Activated CD8-positive, alpha-beta memory T cell treated with anti-CD3 and anti-CD28 coated beads for 24 hours (primary cell): ENCODE measurements at regions not wholly inside any gene's neighbourhood (a gene's known extent, or its start where the extent isn't known, plus 50 kb on each side); places are given as distances from the start of the nearest gene placed in this dataset.
"Not testable (repeated sequence)": the region's sequence is repeated elsewhere in the genome, so short reads cannot be mapped to it uniquely, and the experiment has no call there.

Experiments
- DNase-seq: peaks from one replicate; pipeline ENCODE4 v3.0.0-alpha.2; 2020

- DNase-seq, result no peak
Observed at GRCh38 chrX:10974920-10975319, 136.2 kb upstream of the HCCS start.

GRCh38 chrX:10979956-10980355 lies 131.2 kb upstream of the HCCS start:
- no peak for DNase-seq

- DNase-seq, result no peak
Observed at GRCh38 chrX:10981506-10981905, 129.6 kb upstream of the HCCS start.

GRCh38 chrX:10983526-10983925 lies 127.6 kb upstream of the HCCS start:
- no peak for DNase-seq

GRCh38 chrX:10984213-10984612 lies 126.9 kb upstream of the HCCS start:
- DNase-seq, result no peak

- no peak for DNase-seq
Observed at GRCh38 chrX:10986616-10987015, 124.5 kb upstream of the HCCS start.

GRCh38 chrX:10988653-10989052 lies 122.5 kb upstream of the HCCS start:
- DNase-seq, result no peak

GRCh38 chrX:10989386-10989785 lies 121.7 kb upstream of the HCCS start:
- no peak for DNase-seq

- DNase-seq, result no peak
Observed at GRCh38 chrX:10990418-10990817, 120.7 kb upstream of the HCCS start.

GRCh38 chrX:10990976-10991375 lies 120.2 kb upstream of the HCCS start:
- DNase-seq, result no peak

GRCh38 chrX:10992110-10992509 lies 119.0 kb upstream of the HCCS start:
- no peak for DNase-seq

- DNase-seq, result not testable (repeated sequence)
Observed at GRCh38 chrX:11007076-11007475, 104.1 kb upstream of the HCCS start.

GRCh38 chrX:11010476-11010875 lies 100.7 kb upstream of the HCCS start:
- no peak for DNase-seq

- DNase-seq, result no peak
Observed at GRCh38 chrX:11016728-11017127, 94.4 kb upstream of the HCCS start.

- DNase-seq, result not testable (repeated sequence)
Observed at GRCh38 chrX:11022588-11022987, 88.5 kb upstream of the HCCS start.

GRCh38 chrX:11039926-11040325 lies 71.2 kb upstream of the HCCS start:
- no peak for DNase-seq

GRCh38 chrX:11040405-11040804 lies 70.7 kb upstream of the HCCS start:
- no peak for DNase-seq

- DNase-seq, result no peak
Observed at GRCh38 chrX:11040996-11041395, 70.1 kb upstream of the HCCS start.

- DNase-seq, result no peak
Observed at GRCh38 chrX:11050013-11050412, 61.1 kb upstream of the HCCS start.

- DNase-seq, result no peak
Observed at GRCh38 chrX:11053351-11053750, 57.8 kb upstream of the HCCS start.

GRCh38 chrX:11056322-11057176 lies 54.6 kb upstream of the HCCS start:
- DNase-seq, result no peak

GRCh38 chrX:11059933-11060332 lies 51.2 kb upstream of the HCCS start:
- no peak for DNase-seq
